ENCODE measurements at regions not wholly inside any gene's neighbourhood (a gene's known extent, or its start where the extent isn't known, plus 50 kb on each side); places are given as distances from the start of the nearest gene placed in this dataset.
A peak's percentile ranks its signal among the peaks of the same experiment; 100 is the strongest.
"Not testable (repeated sequence)": the region's sequence is repeated elsewhere in the genome, so short reads cannot be mapped to it uniquely, and the experiment has no call there.

DNA sequence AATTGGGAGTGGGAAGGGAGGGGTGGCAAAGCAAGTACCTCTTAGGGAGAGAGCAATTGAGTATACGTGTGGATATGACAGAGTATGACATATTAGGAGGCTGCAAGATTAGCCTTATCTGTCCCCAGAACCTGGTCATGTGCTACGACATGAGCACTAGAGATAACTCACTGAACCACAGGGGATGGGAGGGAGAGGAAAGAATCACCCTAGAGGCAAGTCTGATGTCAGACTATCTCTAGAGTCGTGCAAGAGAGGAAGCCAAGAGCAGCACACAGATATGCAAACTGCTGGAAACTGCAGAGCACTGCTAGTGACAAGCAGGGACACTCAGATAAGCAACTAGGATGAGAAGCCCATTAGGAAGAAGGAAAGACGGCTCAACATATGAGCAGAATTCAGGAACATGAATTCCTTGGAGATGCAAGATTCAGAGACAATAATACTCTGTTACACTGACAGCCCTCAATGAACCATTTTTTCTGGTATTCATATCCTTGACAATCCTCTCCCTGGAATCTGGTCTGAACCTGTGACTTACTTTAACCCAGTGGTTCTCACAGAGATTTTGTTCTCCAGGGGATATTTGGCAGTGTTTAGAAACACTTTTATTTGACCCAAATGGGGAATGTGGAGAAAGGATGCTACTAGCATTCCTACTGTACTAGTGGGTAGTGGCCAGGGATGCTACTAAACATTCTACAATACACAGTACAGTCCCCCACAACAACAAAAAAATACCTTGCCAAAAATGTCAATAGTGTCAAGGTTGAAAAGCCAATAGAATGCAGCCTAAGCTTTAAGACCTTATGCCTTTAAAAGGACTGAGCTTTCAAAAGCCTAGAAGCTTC, 84.0 kb upstream of the BMP2K start:
- peak; percentile 37 for DNase-seq

DNA sequence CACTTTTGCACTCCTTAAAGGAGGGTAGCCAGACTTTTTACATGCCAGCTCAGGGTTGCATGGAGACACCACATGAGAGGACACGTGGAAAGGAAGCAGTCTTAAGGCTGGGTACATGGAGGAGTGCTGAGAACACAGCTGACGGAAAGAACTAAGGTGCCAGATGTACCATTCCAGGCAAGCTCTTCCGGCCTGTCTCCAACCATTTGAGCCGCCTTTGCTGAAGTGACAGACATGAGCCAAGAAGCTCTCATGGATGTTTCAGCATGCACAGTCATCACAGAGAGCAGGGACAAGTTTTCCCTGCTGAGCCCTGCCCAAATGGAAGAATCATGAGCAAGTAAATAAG, 83.4 kb upstream of the BMP2K start:
- no peak for DNase-seq

DNA sequence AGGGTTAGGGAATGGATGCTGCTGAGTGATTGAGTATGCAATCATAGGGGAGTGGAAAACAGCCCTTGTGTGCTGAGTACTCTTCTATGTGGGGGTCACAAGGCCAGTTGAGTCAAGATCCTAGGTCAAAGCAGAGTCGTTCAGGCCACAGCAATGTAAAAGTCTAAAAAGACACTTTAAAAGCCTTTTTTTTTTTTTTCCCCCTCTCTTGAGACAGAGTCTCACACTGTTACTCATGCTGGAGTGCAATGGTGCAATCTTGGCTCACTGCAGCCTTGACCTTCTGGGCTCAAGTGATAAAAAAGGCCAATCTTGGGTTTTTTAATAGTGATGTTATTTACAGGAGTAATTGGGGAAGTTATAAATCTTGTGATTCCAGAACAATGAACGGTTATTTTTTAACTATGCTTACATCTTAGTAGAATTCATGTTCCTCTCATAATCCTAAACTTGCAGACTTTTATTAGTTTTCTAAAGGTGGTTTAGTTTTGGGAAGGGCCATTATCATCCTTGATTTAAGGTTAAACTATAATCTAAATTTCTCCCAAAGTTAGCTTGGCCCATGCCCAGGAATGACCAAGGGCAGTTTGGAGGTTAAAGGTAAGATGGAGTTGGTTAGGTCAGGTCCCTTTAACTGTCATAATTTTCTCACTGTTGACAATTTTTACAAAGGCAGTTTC, 82.2 kb upstream of the BMP2K start:
- DNase-seq, result no peak

DNA sequence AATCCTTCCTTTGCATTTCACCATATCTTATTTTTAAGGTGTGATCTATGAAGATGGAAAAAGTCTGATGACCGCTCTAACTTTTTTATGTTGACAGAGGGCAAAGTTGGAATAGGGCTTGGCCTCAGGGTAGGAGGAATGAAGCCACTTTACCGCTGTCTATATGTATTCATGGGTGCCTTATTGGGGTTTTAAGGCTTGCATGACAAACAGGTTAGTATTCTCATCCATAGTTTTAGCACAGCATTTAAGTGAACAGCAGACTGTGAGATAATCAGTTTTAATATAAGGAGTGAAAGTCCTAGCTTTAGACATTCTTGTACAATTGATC, 81.7 kb upstream of the BMP2K start:
- DNase-seq, result no peak

DNA sequence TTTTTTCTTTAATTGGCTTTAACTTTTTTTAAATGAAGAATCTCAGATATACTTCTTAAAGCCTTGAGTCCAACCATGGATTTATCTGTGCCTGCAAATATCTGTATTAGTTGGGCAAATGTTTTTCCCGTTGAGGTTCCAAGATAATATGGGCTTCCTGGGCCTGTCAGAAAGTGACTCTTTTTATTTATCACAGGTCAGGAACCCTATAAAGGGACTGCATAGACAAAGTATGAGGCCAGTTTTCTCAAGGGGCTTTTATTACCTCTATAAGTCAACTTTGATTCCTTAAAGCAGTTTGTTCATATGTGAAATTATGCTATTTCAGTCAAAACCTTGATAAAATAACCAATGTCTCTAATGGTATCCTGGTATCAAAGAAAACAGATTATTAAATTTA, 80.2 kb upstream of the BMP2K start:
- DNase-seq, result no peak

DNA sequence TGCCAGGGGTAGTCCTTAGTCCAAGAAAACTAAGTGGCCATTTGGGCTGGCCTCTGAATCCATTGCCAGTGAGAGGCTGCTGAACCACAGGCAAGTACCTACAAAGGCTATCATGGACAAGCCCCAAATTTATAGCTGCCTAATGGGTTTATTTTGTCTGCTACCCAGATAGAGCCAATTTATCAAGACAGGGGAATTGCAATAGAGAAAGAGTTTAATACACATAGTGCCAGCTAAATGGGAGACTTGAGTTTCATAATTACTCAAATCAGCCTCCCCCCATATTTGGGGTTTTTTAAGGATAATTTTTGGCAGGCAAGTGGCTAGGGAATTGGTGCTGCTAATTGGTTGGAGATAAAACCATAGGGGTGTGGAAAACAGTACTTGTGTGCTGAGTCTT, 73.1 kb upstream of the BMP2K start:
- no peak for DNase-seq

DNA sequence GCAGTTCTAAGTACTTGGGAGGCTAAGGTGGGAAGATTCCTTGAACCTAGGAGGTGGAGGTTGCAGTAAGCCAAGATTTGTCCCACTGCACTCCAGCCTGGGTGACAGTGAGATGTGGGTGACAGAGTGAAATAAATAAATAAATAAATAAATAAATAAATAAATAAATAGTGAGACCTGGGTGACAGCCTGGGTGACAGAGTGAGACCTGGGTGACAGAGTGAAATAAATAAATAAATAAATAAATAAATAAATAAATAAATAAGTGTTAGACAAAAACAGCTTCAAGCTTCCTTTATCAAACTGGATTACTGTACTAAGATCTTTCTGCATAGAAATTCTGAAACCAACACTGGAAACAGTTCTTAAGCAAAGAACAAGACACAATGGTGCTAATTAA, 71.8 kb upstream of the BMP2K start:
- DNase-seq, result no peak

DNA sequence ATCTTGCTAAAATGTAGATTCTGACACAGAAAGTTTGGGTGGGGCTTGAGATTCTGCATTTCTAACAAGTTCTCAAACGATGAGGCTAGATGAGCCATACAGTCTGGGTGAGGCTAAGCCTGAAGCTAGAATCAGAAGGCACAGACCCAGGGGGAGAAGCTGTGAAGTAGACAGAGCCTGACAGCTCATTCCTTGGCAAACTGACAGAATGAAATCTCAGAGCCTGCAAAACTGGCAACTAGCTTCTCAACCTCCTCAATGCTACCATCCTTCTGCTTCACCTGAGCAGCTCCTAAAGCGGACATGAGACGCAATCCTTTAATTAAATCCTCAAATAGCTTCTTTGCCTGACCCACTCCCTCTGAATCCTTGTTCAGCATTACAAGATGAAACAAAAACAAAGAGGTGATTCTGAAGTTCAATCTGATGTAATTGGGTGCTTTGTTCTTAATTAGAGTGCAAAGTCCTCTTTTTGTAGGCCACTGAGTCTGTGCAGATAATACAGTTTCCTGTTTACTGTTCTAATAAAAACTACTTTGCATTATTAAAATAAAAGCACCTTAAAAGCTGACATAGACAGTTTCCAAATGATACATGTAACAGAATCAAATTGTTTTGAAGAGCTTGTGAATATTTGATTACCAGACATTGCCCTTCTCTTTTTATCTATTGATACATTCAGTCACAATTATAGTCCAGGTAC, 71.0 kb upstream of the BMP2K start:
- DNase-seq, result peak; percentile 78

DNA sequence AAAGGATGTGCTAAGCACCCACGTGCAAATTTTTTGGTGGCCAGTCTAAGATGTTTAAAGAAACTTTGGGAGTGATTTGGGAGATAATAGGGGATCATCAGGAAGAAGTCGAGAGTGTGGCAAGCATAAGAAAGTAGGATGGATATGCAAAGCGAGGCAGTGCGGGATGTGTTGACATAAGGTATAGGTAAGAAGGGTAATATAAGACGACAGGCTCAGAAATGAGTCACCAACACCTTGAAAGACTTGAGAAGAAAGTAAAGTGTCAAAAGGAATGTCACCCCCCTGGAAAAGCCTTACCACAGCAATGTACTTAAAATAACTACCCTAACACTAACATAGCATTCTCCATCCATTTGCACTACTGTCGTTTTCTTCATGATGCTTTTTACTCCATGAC, 69.8 kb upstream of the BMP2K start:
- DNase-seq, result no peak

DNA sequence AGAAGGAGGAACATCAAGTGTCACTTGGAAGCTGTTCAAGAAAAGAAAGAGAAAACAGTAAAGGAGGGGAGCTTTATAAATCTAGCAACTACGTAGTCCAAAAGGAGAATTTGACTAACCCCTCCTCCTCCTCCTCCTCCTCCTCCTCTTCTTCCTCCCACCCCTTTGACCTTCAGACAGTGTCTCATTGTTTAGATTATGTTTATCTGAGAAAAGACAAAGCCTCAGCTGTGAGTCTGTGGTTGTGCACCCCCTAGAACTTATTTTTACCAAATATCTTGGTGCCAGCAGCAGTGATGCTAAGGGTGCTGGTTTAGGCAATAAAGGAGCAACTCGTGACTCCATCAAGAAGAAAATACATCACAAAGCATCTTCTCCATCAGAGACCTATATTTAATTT, 68.9 kb upstream of the BMP2K start:
- DNase-seq, result no peak

DNA sequence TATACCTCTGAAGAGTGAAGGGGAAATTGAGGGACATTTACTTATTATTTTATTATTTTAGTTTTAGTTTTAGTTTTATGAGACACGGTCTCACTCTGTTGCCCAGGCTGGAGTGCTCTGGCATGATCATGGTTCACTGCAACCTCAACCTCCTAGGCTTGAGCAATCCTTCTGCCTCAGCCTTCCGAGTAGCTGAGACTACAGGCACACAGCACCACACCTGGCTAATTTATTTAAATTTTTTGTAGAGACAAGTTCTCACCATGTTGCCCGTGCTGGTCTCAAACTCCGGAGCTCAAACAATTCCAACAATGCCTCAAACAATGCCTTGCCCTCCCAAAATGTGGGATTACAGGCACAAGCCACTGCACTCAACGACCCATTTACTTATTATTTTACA, 68.4 kb upstream of the BMP2K start:
- no peak for DNase-seq

DNA sequence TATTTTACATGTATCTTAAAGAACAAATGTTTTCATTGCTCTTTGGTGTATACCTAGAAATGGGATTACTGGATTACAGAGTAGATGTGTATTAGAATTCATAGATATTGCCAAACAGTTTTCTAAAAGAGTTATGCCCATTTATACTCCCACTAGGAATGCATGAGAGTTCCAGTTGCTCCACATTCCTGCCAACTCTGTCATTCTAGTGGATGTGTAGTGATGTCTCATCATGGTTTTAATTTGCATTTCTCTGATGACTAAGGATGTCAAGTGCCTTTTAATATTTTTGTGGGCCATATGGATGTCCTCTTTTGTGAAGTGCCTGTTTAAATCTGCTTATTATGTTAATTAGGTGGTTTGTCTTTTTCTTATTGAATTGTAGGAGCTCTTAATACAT, 65.6 kb upstream of the BMP2K start:
- DNase-seq, result peak; percentile 70

DNA sequence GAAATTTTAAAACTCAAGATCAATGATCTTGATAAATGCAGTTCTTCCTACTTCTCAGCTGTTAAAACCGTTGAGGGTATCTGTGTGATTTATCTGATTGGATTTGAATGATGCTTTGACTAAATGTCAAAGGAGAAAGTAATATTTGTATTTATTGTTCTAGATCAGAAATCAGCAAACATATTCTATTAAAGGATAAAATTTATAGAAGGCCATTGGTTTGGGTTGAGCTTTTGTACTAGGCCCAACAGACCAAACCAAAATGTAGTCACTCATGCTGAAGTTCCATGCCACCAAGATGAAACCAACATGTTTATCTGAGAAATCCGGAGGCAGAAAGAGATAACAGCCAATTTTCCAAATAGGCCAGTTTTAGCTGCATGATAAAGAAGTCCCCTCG, 64.5 kb upstream of the BMP2K start:
- no peak for DNase-seq

DNA sequence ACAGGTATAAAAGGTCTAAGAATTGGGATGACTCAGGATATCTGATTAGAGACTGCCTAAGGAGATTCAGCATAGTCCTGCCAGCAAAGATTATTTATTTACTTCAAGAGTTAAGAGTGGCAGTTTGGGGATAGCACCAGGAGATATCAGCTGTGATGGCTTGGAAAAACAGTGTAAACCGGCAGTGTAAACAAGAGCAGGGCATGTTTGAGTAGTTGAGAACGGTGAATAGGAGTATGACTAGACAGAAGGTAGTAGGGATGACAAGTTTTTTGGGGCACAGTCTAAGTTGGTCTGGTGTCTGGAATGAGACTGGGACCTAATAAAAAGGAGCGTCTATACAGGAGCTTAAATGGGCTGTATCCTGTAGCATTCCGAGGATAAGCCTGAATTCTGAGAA, 61.6 kb upstream of the BMP2K start:
- not testable (repeated sequence) for DNase-seq

DNA sequence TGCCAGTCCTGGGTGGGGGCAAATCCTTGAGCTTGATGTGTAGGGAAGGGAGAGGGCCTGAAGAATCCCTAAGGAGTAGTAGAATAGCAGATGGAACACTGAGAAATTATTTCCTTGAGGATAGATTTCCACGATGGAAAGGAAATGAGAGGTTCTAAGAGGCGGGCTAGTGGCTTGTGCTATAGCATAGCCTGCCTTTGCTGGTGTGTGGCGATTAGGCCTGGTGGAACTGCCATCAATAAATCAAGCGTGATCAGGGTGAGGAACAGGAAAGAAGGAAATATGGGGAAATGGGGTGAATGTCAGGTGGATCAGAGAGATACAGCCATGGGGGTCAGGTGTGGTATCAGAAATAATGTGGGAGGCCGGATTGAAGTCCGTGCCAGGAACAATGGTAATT, 60.8 kb upstream of the BMP2K start:
- not testable (repeated sequence) for DNase-seq

DNA sequence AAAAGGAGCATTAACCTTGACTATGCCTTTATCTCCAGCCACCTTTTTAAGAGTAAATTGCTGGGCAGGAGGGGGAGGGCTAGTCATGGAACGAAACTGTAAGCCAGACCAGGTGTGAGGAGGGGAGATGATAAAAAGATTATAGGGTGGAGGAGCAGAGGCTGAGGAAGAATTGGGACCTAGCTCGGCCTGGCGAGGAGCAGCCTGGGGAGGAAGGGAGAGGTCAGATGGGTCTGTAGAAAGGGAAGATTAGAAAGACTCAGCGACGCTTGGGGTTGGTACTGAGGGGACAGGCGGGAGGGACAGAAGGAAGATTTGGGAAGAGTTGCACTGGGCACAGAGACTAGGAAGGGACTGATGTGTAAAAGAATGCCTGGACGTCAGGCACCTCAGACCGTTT, 58.4 kb upstream of the BMP2K start:
- not testable (repeated sequence) for DNase-seq

DNA sequence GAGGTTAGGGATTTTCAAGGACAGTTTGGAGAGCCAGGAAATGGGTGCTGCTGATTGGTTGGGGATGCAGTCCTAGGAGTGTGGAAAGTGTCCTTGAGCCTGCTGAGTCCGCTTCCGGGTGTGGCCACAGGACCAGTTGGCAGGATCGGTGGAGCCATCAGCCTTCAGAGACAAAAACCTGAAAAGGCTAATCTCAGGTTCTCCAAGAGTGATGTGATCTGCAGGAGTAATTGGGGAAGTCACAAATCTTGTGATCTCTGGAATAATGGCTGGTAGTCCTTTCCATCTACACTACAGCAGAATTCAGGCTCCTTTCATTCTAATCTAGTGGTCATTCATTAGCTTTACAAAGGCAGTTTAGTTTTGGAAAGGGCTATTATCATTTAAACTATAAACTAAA, 55.9 kb upstream of the BMP2K start:
- DNase-seq, result no peak

DNA sequence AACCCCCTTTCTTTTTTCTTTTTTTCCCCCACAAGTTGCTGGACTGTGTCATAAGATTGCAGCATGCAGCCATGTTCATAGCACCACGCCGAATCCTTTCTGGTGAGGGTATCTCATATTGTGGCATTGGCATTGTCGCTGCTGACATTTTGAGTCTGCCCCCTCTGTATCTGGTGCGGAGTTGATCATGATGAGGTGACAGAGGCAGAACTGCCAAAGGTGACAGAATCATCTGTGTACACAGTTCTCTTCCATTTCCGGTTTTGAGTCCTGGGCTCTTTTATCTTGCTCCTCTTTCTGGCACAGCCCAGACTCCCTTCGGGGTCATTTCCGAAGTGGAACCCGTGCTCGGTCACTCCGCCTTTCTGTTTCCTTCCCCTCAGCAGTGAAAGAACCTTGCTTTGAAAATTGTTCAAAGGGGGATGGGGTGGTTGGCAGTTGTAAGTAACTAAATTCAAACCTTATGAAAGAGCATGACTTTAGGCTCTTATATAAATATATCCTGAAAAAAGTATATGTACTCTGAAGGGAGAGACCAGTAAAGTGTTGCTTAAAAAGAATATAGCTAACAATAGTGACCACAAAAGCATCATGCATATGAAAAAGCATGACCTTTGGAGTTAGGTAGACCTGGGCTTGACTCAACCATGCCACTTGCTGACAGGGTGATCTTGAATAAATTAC, 55.0 kb upstream of the BMP2K start:
- no peak for DNase-seq

DNA sequence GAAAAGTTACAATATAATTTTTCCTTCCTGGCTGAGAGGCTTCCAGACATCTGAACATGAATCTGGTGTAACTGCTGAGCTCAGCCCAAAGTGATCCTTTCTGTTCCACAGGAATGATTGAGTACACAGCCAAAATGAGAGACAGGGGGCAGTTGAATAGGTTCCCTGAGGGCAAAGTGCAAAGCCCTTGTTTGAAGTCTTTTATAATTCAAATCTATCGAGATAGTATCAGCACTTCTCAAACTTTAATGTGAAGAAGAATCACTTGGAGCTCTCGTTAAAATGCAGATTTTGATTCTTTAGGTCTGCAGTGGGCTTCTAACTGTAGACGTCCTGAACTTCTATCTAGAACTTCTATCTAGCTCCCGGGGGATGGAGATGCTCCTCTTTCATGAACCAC, 54.4 kb upstream of the BMP2K start:
- no peak for DNase-seq

DNA sequence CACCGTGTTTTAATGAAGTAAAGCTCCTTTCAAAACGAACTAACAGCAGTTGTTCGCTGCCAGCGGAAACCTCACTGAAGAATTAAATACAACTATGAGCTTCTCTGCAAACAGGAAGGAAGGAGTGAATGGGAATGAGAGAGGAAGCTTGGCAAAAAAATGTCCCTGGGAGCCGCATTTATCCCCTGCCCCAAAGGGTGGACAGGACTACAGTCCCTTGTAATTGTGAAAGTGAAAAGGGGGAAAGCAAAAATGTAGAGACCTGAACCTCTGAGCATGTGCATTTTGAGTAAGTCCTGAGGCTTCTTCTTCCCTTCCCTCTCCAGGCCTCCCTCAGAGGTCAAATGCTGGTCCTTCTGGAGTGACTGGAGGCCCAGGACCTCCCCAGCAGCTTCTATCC, 53.8 kb upstream of the BMP2K start:
- no peak for DNase-seq

DNA sequence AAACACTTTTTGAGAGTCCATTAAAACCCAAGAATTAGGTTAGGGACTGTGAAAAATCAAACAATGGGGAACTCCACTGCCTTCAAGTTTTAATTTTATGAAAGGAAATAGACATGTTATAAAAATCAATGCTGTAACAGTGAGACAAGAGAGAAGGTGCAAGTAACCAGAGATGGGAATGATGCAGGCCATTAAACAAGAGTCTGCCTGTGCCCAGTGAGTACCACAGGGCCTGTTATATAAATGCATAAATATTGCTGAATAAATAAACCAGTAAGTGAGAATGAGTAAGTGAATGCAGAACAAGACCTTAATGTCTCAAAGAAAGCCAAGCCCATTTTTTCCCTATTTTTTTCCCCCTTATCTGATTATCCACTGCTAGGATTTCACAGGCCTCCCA, 53.3 kb upstream of the BMP2K start:
- DNase-seq, result no peak
